ENCODE measurements at regions not wholly inside any gene's neighbourhood (a gene's known extent, or its start where the extent isn't known, plus 50 kb on each side); places are given as distances from the start of the nearest gene placed in this dataset.

DNA sequence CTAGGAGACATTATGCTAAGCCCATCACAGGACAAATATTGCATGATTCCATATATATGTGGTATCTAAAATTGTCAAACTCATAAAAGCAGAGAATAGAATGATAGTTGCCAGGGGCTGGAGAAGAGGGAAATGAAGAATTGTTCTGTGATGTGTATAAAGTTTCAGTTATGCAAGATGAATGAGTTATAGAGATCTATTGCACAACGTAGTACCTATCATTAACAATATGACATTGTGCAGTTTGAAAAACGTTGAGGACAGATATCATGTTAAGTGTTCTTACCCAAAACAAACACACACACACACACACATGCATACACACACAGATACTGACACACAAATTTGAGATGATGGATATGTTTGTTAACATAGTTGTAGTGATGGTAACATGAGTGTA lies 871.6 kb upstream of the GOT2 start:
- Histone ChIP-seq H3K36me3 (ENCODE audit: control insufficient read depth, insufficient read depth, low read length) (no peaks in the 10 kb centered on the region), H3K4me3 (ENCODE audit: low read length) (no peak overlapping the region), H3K27ac (ENCODE audit: low read length) (no peak overlapping the region), H3K27me3 (ENCODE audit: control insufficient read depth, insufficient read depth, low read length) (no peaks in the 10 kb centered on the region), H3K9me3 (ENCODE audit: control insufficient read depth, insufficient read depth, low read length) (no peaks in the 10 kb centered on the region), H3K4me1 (ENCODE audit: control insufficient read depth, insufficient read depth, low read length) (no peaks in the 10 kb centered on the region)
- no CpG with 5 or more reads among the region's 2 CpGs for WGBS (ENCODE audit: insufficient coverage, insufficient read length)
- DNase-seq (ENCODE audit: low read depth, low spot score) = no peak

DNA sequence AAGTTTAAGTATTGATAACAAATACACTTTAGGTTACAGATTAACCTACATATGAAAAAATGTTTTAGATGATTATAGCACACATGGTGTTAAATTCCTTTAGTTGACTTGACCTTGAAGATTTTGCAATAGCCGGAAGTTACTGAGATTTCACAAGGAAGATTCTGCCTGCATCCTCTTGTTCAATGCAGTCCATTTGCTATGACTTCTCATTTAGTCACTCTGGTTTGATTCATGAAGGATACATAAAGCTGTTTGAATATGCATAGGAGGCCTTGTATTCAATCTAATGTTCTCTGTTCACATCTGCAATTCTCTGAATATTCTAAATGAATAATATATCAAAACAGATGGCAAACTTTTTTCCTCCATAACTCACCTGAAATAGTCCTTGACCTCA lies 870.2 kb upstream of the GOT2 start:
- no peaks in the 10 kb centered on the region for H3K4me1 ChIP-seq (ENCODE audit: control insufficient read depth, insufficient read depth, low read length)
- H3K27me3 ChIP-seq (ENCODE audit: control insufficient read depth, insufficient read depth, low read length) = no peaks in the 10 kb centered on the region
- no peak for DNase-seq (ENCODE audit: low read depth, low spot score)
- H3K9me3 ChIP-seq (ENCODE audit: control insufficient read depth, insufficient read depth, low read length) = no peaks in the 10 kb centered on the region
- no peak overlapping the region for H3K4me3 ChIP-seq (ENCODE audit: low read length)
- H3K36me3 ChIP-seq (ENCODE audit: control insufficient read depth, insufficient read depth, low read length) = no peaks in the 10 kb centered on the region
- no CpG with 5 or more reads among the region's 1 CpG for WGBS (ENCODE audit: insufficient coverage, insufficient read length)
- H3K27ac ChIP-seq (ENCODE audit: low read length) = no peak overlapping the region

DNA sequence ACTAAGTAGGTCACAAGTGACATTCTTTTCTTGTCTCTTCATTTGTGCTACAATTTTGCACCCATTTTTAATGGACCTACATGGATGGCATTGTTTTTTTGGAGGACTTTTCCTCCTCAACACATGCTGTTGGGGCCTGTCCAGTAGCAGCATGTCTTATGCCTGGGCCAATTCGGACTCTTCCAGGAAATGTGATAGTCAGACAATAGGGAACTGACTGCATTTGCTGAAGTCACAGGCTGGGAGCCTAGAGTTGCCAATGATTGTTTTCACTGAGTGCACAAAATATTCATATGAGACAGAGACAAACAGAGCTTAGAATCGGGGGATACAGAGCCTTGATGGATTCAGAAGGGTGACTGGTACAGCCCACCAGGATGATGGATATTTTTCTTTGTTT lies 867.3 kb upstream of the GOT2 start:
- H3K27me3 ChIP-seq (ENCODE audit: control insufficient read depth, insufficient read depth, low read length) = no peaks in the 10 kb centered on the region
- no peak overlapping the region for H3K4me3 ChIP-seq (ENCODE audit: low read length)
- DNase-seq (ENCODE audit: low read depth, low spot score) = no peak
- no peak overlapping the region for H3K27ac ChIP-seq (ENCODE audit: low read length)
- no peaks in the 10 kb centered on the region for H3K36me3 ChIP-seq (ENCODE audit: control insufficient read depth, insufficient read depth, low read length)
- no peaks in the 10 kb centered on the region for H3K9me3 ChIP-seq (ENCODE audit: control insufficient read depth, insufficient read depth, low read length)
- no peaks in the 10 kb centered on the region for H3K4me1 ChIP-seq (ENCODE audit: control insufficient read depth, insufficient read depth, low read length)
- WGBS (ENCODE audit: insufficient coverage, insufficient read length) = no CpG with 5 or more reads among the region's 2 CpGs

DNA sequence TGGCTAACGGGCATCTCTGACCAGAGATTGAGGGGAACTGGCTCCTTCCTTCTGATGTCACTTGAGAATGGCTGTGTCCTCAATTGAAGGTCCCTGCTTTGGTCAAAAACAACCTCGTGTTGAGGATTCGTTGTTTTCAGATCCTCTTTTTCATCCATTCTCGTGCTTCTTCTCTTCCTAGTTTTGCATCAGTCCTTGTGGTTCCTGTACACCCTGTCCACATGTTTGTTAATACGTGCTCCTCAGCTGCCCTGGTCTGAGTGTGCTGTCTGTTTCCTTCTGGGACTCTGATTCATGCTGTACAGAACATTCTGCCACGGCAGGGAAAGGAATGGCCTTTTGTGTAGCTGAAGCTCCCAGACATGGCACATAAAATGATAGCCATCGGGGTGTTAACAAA lies 863.2 kb upstream of the GOT2 start:
- H3K36me3 ChIP-seq (ENCODE audit: control insufficient read depth, insufficient read depth, low read length) = no peaks in the 10 kb centered on the region
- no peaks in the 10 kb centered on the region for H3K9me3 ChIP-seq (ENCODE audit: control insufficient read depth, insufficient read depth, low read length)
- H3K27ac ChIP-seq (ENCODE audit: low read length) = no peak overlapping the region
- H3K4me1 ChIP-seq (ENCODE audit: control insufficient read depth, insufficient read depth, low read length) = no peaks in the 10 kb centered on the region
- H3K4me3 ChIP-seq (ENCODE audit: low read length) = no peak overlapping the region
- H3K27me3 ChIP-seq (ENCODE audit: control insufficient read depth, insufficient read depth, low read length) = no peaks in the 10 kb centered on the region
- no CpG with 5 or more reads among the region's 7 CpGs for WGBS (ENCODE audit: insufficient coverage, insufficient read length)
- no peak for DNase-seq (ENCODE audit: low read depth, low spot score)

DNA sequence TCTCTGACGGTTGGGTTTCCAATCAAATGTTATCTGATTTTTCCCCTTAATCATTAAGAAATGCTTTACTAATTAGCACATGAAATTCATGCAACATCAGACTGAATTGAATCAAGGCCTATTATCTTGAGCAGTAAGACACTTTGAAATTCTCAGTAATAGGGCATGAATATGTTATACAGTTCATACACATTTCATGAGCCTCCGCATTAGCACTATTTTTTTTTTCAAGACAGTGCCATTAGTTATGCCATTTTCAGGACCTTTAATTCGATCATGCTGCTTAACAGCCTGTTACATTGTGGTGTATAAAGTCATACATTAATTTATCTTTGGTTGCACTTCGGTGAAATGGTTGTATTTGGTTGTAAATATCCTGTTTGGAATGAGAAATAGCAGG lies 862.6 kb upstream of the GOT2 start:
- no peak overlapping the region for H3K4me3 ChIP-seq (ENCODE audit: low read length)
- H3K27ac ChIP-seq (ENCODE audit: low read length) = no peak overlapping the region
- no peaks in the 10 kb centered on the region for H3K9me3 ChIP-seq (ENCODE audit: control insufficient read depth, insufficient read depth, low read length)
- no peaks in the 10 kb centered on the region for H3K27me3 ChIP-seq (ENCODE audit: control insufficient read depth, insufficient read depth, low read length)
- no peaks in the 10 kb centered on the region for H3K36me3 ChIP-seq (ENCODE audit: control insufficient read depth, insufficient read depth, low read length)
- no peak for DNase-seq (ENCODE audit: low read depth, low spot score)
- H3K4me1 ChIP-seq (ENCODE audit: control insufficient read depth, insufficient read depth, low read length) = no peaks in the 10 kb centered on the region
- WGBS (ENCODE audit: insufficient coverage, insufficient read length) = no CpG with 5 or more reads among the region's 4 CpGs

DNA sequence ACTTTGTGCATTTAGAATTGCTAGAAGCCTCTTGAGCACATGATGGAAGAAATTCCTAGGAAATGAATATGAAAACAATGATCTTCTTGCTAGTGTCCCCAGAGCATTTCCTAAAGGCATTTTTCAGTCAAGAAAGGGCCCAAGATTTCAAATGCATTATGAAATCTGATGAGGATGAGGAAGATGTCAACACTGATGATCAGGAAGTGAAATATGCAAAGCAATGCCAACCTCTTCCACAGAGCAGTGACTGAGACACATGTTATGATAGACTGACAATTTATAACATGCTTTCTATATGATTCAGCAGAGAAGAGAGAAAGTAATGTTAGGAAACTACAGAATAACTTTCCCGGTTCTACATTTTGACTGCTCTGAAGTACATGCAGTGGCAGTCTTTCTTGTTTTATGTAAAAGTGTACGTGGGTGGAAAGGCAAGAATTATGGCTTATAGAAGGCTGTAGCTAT lies 859.1 kb upstream of the GOT2 start:
- H3K36me3 ChIP-seq (ENCODE audit: control insufficient read depth, insufficient read depth, low read length) = no peaks in the 10 kb centered on the region
- WGBS (ENCODE audit: insufficient coverage, insufficient read length) = no CpG with 5 or more reads among the region's 2 CpGs
- DNase-seq (ENCODE audit: low read depth, low spot score) = no peak
- no peak overlapping the region for H3K27ac ChIP-seq (ENCODE audit: low read length)
- H3K4me1 ChIP-seq (ENCODE audit: control insufficient read depth, insufficient read depth, low read length) = no peaks in the 10 kb centered on the region
- no peak overlapping the region for H3K4me3 ChIP-seq (ENCODE audit: low read length)
- H3K9me3 ChIP-seq (ENCODE audit: control insufficient read depth, insufficient read depth, low read length) = no peaks in the 10 kb centered on the region
- no peaks in the 10 kb centered on the region for H3K27me3 ChIP-seq (ENCODE audit: control insufficient read depth, insufficient read depth, low read length)

DNA sequence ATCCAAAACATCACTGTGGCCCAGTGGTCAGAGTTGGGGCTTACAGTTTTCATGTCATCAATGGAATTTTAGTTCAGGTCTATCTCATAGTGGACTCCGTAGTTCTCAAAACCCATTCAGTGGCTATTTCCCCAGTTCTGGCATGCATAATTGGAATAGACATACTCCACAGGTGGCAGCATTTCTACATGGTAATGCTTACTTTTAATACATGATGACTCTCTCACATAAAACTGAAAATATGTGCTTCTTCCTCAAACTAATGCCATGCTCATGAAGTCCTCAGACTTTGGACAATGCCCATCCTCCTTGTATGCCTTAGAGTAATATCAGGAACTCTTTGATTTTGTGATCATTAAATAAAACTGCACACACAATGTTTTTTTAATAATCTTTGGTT lies 857.4 kb upstream of the GOT2 start:
- Histone ChIP-seq H3K27me3 (ENCODE audit: control insufficient read depth, insufficient read depth, low read length) (no peaks in the 10 kb centered on the region), H3K27ac (ENCODE audit: low read length) (no peak overlapping the region), H3K9me3 (ENCODE audit: control insufficient read depth, insufficient read depth, low read length) (no peaks in the 10 kb centered on the region), H3K4me1 (ENCODE audit: control insufficient read depth, insufficient read depth, low read length) (no peaks in the 10 kb centered on the region), H3K4me3 (ENCODE audit: low read length) (no peak overlapping the region), H3K36me3 (ENCODE audit: control insufficient read depth, insufficient read depth, low read length) (no peaks in the 10 kb centered on the region)
- WGBS (ENCODE audit: insufficient coverage, insufficient read length) = no CpG with 5 or more reads among the region's 1 CpG
- no peak for DNase-seq (ENCODE audit: low read depth, low spot score)

DNA sequence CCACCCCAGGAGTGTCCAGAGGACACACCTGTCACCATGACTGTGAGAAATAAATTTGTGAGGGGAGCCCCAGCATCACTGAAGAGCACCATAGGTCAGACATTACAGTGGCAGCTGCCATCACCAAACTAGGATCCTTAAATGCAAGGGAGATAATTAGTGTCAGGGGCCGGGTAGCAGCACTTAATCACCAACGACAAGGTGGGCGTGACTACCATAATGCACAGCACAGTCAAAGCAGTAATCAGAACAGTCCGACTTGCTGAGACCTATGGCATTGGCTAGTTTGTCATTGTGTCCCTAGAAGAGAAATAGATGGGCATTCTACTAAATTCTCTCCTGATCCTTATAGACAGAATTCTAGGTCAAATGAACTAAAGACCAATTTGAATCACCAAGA lies 856.7 kb upstream of the GOT2 start:
- Histone ChIP-seq H3K27me3 (ENCODE audit: control insufficient read depth, insufficient read depth, low read length) (no peaks in the 10 kb centered on the region), H3K36me3 (ENCODE audit: control insufficient read depth, insufficient read depth, low read length) (no peaks in the 10 kb centered on the region), H3K4me1 (ENCODE audit: control insufficient read depth, insufficient read depth, low read length) (no peaks in the 10 kb centered on the region), H3K9me3 (ENCODE audit: control insufficient read depth, insufficient read depth, low read length) (no peaks in the 10 kb centered on the region), H3K27ac (ENCODE audit: low read length) (no peak overlapping the region), H3K4me3 (ENCODE audit: low read length) (no peak overlapping the region)
- no CpG with 5 or more reads among the region's 4 CpGs for WGBS (ENCODE audit: insufficient coverage, insufficient read length)
- DNase-seq (ENCODE audit: low read depth, low spot score) = no peak

DNA sequence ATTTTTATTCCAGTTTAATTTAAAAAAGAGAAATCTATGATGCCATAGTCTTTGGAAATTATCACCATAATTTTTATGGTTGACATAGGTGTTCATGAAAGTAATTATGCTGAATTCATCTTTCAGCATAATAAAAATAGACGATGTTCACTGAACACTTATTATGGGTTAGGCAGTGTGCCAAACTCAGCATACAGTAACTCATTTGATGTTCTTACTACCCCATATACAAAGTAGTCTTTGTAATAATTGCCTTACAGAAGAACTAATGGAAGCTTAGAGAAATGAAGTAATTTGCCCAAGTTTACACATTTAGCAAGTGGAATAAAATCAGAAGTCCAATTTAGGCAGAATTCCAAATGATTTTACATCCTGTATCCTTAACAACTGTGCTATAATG lies 852.2 kb upstream of the GOT2 start:
- no peaks in the 10 kb centered on the region for H3K27me3 ChIP-seq (ENCODE audit: control insufficient read depth, insufficient read depth, low read length)
- no peaks in the 10 kb centered on the region for H3K36me3 ChIP-seq (ENCODE audit: control insufficient read depth, insufficient read depth, low read length)
- DNase-seq (ENCODE audit: low read depth, low spot score) = no peak
- H3K9me3 ChIP-seq (ENCODE audit: control insufficient read depth, insufficient read depth, low read length) = no peaks in the 10 kb centered on the region
- H3K4me1 ChIP-seq (ENCODE audit: control insufficient read depth, insufficient read depth, low read length) = no peaks in the 10 kb centered on the region
- H3K4me3 ChIP-seq (ENCODE audit: low read length) = no peak overlapping the region
- no CpG with 5 or more reads among the region's 1 CpG for WGBS (ENCODE audit: insufficient coverage, insufficient read length)
- no peak overlapping the region for H3K27ac ChIP-seq (ENCODE audit: low read length)

DNA sequence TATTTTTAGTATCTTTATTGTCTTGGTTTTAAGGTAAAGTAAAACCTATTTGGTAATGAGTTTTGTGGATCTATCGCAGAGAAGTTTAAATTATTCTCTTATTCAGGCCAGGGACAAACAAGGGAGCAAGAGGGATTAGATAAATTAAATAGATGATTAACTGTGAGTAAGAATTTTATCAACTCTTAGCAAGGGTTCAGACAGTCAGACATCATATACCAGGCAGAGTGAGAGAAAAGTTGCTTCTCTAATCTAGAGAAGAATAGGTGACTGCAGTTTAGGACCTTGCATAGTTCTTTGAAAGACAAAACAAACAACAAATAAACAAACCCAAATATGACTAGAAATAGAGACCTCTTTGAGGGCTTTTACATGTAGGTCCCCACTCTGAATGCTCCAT lies 840.2 kb upstream of the GOT2 start:
- Histone ChIP-seq H3K9me3 (ENCODE audit: control insufficient read depth, insufficient read depth, low read length) (no peaks in the 10 kb centered on the region), H3K36me3 (ENCODE audit: control insufficient read depth, insufficient read depth, low read length) (no peaks in the 10 kb centered on the region), H3K27ac (ENCODE audit: low read length) (no peak overlapping the region), H3K4me1 (ENCODE audit: control insufficient read depth, insufficient read depth, low read length) (no peaks in the 10 kb centered on the region), H3K4me3 (ENCODE audit: low read length) (no peak overlapping the region), H3K27me3 (ENCODE audit: control insufficient read depth, insufficient read depth, low read length) (no peaks in the 10 kb centered on the region)
- WGBS (ENCODE audit: insufficient coverage, insufficient read length) = no CpG with 5 or more reads among the region's 1 CpG
- DNase-seq (ENCODE audit: low read depth, low spot score) = no peak

DNA sequence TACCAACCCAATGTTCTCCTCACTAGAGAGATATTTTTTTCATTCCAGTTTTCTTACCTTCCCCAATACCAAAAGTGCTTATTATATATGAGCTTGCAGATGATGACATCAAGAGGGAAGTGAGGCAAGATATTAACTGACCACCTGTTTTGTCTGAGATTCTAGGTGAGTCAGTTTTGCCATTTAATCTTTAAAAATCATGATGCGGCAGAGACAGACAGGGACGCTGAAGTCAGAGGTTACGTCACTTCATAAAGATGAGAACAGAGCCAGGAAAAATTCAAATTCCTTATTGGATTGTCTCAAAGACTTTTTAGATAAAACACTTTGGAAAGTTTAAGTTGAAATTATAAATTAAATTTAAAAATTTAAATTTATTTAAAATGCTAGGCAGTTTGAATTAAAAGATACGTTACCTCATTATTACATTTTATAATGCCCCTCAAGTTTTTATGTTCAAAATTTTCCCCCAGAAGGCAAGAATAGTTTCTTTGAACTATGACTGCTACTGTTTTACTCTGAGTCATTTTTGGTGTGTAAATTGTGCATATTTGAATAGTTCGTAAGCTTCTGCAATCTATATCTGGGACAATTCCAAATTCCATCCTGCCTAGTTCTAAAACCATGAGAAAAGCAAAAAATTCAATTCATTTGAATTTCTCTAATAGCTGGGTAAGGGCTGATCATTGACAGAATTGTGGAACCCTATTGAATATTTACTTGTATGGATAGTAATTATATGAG lies 839.6 kb upstream of the GOT2 start:
- no peaks in the 10 kb centered on the region for H3K4me1 ChIP-seq (ENCODE audit: control insufficient read depth, insufficient read depth, low read length)
- WGBS (ENCODE audit: insufficient coverage, insufficient read length) = no CpG with 5 or more reads among the region's 5 CpGs
- no peak for DNase-seq (ENCODE audit: low read depth, low spot score)
- no peak overlapping the region for H3K27ac ChIP-seq (ENCODE audit: low read length)
- no peaks in the 10 kb centered on the region for H3K27me3 ChIP-seq (ENCODE audit: control insufficient read depth, insufficient read depth, low read length)
- H3K4me3 ChIP-seq (ENCODE audit: low read length) = no peak overlapping the region
- H3K9me3 ChIP-seq (ENCODE audit: control insufficient read depth, insufficient read depth, low read length) = no peaks in the 10 kb centered on the region
- H3K36me3 ChIP-seq (ENCODE audit: control insufficient read depth, insufficient read depth, low read length) = no peaks in the 10 kb centered on the region
